GM13977 (cell line): ENCODE measurements at regions not wholly inside any gene's neighbourhood (a gene's known extent, or its start where the extent isn't known, plus 50 kb on each side); places are given as distances from the start of the nearest gene placed in this dataset.

Experiments used
- DNase-seq: peaks from one replicate; pipeline ENCODE4 v3.0.0; 2012; ENCODE audit warnings: low spot score
- in situ Hi-C: fragments of 300-500 bp; cut with MboI; formaldehyde crosslinking; loops from one replicate; pipeline ENCODE4 v1.12.0; 2022; ENCODE audit warnings: low sequenced_read_pairs, low pct_unique_long_range_greater_than_20kb, mixed read lengths, inconsistent platforms; ENCODE audit not compliant: unreplicated experiment
- TF ChIP-seq, protein P1 (sequence below): IDR thresholded peaks from 2 replicates; pipeline ENCODE4 v1.5.1; 2012; ENCODE audit warnings: mild to moderate bottlenecking, control low read depth; ENCODE audit not compliant: insufficient read depth; ENCODE audit errors: extremely low read depth, missing control alignments

DNA sequence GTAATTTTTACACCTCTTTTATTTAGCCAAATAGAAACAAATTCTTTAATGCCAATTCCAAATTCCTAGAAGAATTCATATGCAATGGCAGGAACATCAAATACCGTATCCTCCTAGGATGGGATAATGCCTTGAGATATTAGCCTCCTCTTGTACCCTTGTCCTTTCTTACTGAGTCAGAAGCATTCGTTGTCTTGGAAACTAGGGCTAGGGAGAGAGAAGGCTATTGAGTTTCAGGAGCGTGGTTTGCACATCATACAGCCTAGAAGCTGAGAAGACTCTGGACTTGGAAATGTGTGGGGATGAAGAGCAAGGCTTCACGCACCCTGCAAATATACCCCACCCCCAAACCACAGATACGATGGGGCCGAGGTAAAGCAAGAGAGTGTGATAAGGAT lies 300.7 kb downstream of the SP3 start:
- TF ChIP-seq, protein P1, sequence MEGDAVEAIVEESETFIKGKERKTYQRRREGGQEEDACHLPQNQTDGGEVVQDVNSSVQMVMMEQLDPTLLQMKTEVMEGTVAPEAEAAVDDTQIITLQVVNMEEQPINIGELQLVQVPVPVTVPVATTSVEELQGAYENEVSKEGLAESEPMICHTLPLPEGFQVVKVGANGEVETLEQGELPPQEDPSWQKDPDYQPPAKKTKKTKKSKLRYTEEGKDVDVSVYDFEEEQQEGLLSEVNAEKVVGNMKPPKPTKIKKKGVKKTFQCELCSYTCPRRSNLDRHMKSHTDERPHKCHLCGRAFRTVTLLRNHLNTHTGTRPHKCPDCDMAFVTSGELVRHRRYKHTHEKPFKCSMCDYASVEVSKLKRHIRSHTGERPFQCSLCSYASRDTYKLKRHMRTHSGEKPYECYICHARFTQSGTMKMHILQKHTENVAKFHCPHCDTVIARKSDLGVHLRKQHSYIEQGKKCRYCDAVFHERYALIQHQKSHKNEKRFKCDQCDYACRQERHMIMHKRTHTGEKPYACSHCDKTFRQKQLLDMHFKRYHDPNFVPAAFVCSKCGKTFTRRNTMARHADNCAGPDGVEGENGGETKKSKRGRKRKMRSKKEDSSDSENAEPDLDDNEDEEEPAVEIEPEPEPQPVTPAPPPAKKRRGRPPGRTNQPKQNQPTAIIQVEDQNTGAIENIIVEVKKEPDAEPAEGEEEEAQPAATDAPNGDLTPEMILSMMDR, result no peak
- in situ Hi-C loops, result no loop called here
- no peak for DNase-seq

DNA sequence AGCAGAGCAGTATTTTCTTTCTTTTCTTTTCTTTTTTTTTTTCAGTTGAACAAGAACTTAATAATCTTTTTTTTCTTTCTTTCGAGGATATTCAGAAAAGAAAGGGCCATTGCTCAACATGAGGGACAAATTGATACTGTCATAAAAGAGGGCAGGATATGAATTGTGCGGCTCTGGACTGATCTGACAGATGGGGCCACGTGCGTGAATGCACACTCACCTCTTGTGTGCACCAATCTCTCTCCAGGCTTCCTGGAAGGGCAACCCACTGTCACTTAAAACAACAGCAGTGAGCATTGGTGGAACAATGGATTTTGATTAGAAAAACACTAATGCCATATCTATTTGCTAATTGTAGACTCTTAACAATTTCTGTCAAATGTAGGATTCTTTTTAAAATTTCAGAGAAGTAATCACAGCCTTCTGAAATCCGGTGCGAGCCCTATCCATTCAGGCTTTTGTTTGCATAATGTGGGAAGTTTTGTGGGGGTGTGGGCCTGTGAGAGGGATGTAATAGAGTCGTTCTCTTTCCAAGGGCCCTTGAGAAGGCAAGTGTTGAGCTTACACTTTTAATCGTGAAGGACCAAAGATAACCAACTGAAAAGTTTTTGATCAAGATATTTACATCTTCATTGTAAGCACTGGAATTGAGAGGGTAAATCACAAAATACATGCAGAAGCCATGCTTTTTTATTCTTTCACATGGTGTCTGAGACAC lies 298.8 kb downstream of the SP3 start:
- TF ChIP-seq, protein P1, result no peak
- in situ Hi-C loops, result no loop called here
- no peak for DNase-seq

DNA sequence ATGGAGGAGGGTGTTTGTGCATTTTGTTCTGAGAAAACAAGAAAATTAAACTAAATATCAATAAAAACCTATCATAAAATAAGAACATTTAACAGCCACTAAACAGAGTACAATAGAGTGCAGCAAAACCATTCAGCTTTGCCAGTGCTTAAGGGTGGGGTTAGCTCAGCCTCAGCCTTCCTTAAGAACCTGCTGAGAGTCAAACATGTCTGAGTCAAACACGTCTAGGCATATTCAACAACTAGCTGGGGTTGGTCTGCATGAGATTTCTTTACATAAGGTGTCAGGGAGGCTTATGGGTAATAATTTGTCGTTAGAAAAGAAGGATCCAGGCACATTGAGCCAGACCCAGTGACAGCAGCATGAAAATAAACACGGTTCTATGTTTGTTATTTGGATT lies 298.2 kb downstream of the SP3 start:
- DNase-seq, result no peak
- TF ChIP-seq, protein P1, result no peak
- in situ Hi-C loops, result no loop called here

DNA sequence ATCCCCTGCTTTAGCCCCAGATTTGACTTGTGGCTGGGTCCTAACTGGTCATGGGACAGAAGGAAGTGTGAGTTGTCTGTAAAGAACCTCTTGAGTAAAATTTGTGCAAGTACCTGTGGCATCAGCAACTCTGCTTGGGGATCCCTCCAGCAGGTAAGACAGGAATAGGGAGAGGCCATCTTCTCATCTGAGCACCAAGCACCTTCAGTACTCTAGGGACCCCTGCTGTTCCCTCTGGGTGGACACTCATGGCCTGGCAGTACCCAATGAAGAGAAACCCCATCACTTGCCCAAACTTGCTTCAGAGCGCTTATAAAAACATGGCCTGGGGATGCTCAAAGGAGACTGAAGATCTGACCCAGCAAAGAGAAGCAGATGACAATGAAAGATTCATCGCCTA lies 297.8 kb downstream of the SP3 start:
- TF ChIP-seq, protein P1, result no peak
- no peak for DNase-seq
- in situ Hi-C loops, result no loop called here

DNA sequence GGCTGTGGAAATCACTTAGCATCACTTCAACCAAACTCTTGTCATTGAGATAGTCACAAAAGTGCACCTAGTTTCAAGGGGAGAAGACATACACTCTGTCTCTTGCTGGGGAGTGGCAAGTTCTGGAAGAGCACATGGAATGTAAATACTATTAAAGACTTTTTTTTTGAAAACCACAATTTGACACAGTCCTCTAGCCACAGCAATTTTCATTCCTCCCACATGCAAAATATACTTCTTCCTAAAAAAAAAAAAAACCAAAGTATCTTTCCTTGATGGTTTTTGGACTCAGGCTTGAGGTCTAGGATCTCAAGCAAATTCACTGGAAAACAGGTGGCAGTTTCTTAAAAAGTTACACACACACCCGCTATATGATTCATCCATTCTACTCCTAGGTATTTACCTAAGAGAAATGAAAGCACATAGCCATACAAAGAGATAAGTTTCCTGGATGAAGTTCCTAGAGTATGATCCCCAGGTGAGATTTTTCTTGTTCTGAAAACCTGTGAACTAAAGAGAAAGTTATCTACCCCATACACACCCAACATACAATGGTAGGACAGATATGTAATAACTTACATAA lies 295.8 kb downstream of the SP3 start:
- in situ Hi-C loops, result no loop called here
- DNase-seq, result no peak
- TF ChIP-seq, protein P1, result no peak

DNA sequence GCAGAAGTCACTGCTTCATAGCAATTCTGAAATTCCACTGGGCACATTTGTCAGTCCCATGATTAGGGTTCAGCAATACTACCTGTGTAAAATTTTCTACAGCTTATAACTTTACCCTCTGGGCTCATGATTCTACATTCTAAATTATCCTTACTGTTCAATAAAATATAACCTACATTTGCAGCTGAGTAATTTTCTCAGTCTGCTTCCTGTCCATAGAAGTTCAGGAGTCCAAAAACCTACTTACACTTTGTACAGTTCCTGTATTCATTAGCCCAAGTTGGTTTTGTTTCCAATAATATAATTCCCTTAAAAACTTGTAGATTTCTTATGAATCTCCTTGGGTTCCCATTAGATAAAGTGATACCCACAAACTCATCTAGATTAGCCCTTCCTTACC lies 295.3 kb downstream of the SP3 start:
- TF ChIP-seq, protein P1, result no peak
- DNase-seq, result no peak
- in situ Hi-C loops, result no loop called here
